ENCODE measurements at regions not wholly inside any gene's neighbourhood (a gene's known extent, or its start where the extent isn't known, plus 50 kb on each side); places are given as distances from the start of the nearest gene placed in this dataset.

GRCh38 chrX:155745792-155746191 is 133.0 kb upstream of the TMLHE start:
- TF ChIP-seq, protein P1, sequence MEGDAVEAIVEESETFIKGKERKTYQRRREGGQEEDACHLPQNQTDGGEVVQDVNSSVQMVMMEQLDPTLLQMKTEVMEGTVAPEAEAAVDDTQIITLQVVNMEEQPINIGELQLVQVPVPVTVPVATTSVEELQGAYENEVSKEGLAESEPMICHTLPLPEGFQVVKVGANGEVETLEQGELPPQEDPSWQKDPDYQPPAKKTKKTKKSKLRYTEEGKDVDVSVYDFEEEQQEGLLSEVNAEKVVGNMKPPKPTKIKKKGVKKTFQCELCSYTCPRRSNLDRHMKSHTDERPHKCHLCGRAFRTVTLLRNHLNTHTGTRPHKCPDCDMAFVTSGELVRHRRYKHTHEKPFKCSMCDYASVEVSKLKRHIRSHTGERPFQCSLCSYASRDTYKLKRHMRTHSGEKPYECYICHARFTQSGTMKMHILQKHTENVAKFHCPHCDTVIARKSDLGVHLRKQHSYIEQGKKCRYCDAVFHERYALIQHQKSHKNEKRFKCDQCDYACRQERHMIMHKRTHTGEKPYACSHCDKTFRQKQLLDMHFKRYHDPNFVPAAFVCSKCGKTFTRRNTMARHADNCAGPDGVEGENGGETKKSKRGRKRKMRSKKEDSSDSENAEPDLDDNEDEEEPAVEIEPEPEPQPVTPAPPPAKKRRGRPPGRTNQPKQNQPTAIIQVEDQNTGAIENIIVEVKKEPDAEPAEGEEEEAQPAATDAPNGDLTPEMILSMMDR (IDR thresholded peaks at IDR 0.05; ENCODE audit: low read length) = no peak
- no peak for TF ChIP-seq EZH2 (IDR thresholded peaks at IDR 0.05; ENCODE audit: borderline replicate concordance, low read length)
